Spinal cord (tissue), 9 donors: ENCODE measurements at regions not wholly inside any gene's neighbourhood (a gene's known extent, or its start where the extent isn't known, plus 50 kb on each side); places are given as distances from the start of the nearest gene placed in this dataset.

Source experiments
- DNase-seq, 6 donors: peaks; one replicate each; pipeline versions ENCODE4 v3.0.0 to v3.0.0-alpha.2; 2013 to 2015; ENCODE audit warnings: low spot score in 6 of 6, low read depth in 4 of 6
- H3K27ac ChIP-seq: one replicate; pipeline ENCODE4 v1.5.1; 2013; ENCODE audit warnings: low read depth, low read length, control low read depth
- H3K27me3 ChIP-seq: one replicate; pipeline ENCODE4 v1.6.1; 2013; ENCODE audit warnings: low read length; ENCODE audit not compliant: control insufficient read depth, insufficient read depth
- H3K36me3 ChIP-seq: one replicate; pipeline ENCODE4 v1.6.1; 2013; ENCODE audit warnings: low read length; ENCODE audit not compliant: control insufficient read depth, insufficient read depth
- H3K4me1 ChIP-seq: one replicate; pipeline ENCODE4 v1.6.1; 2013; ENCODE audit warnings: low read length; ENCODE audit not compliant: control insufficient read depth, insufficient read depth
- H3K4me3 ChIP-seq: one replicate; pipeline ENCODE4 v1.5.1; 2013; ENCODE audit warnings: low read depth, low read length, control low read depth
- H3K9me3 ChIP-seq: one replicate; pipeline ENCODE4 v1.6.1; 2013; ENCODE audit warnings: low read length; ENCODE audit not compliant: control insufficient read depth, insufficient read depth
- WGBS: methylation state at CpG from one replicate; pipeline ENCODE4 v1.1.5; 2013; ENCODE audit warnings: missing lambda C conversion rate; ENCODE audit not compliant: insufficient coverage; 5-methylcytosine and 5-hydroxymethylcytosine counted together
- donor health status: healthy.

DNA sequence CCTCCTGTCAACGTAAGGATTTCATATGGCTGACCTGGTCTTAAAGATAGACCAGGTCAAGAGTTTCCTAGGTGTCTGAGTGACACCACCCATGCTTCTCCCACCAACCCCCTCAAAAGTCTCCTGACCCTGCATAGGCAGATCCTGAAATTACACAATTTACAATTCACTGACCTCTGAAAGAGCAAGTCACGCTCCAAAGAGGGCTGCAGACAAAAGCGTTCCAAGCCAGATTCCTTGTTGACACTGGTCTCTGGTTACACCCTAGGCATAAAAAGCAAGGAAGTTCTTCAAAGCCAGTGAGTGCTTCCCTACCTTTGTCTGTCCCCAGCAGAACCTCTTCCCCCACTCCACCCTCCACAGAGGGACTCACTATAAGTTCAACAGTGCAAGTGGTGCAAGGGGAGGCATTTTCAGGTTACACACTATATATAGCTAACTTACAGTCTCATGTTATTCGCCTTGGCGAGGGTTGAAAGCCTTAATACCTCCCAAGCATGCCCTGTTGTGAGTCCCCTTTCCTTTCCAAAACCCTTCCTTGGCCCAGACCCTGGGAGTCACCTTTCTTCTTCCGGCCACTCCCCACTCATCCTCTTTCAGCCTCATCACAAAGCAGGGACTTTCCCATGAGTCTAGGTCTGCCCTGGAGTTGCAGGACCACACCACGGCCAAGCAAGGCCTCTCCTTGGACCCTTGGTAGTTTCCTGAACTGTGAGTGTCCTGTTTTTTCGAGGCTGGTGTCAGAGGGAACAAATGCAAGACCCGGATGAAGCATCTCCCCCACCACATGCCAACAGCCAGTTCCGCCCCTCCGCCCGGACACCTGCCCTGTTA, 58.0 kb upstream of the KLF3 start:
- no peaks in the 10 kb centered on the region for H3K9me3 ChIP-seq
- H3K27me3 ChIP-seq, result no peaks in the 10 kb centered on the region
- no peaks in the 10 kb centered on the region for H3K36me3 ChIP-seq
- no peak for DNase-seq
- 77% methylated on average over 9 of the region's 12 CpGs for WGBS
- H3K4me3 ChIP-seq, result no peak overlapping the region
- H3K4me1 ChIP-seq, result peaks cover 11% of the 10 kb centered on the region
- no peak overlapping the region for H3K27ac ChIP-seq

DNA sequence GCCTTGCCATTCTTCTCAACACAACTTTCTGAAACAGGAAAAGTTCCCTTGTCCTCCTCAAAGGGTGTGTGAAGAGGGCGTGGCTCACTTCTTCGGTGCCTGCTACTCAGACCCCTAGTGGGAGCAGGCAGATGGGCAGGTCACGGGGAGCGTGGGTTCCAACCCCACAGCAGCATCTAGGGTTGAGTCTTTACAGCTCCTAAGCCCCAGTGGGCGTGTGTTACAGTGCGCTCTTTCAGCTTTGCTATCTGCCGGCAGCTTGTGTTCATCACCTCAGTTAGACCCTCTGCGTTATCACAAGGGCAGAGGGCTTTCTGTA, 57.5 kb upstream of the KLF3 start:
- no peak overlapping the region for H3K27ac ChIP-seq
- no peaks in the 10 kb centered on the region for H3K36me3 ChIP-seq
- no peak for DNase-seq
- no peaks in the 10 kb centered on the region for H3K9me3 ChIP-seq
- no peaks in the 10 kb centered on the region for H3K27me3 ChIP-seq
- peaks cover 15% of the 10 kb centered on the region for H3K4me1 ChIP-seq
- WGBS, result 94% methylated on average over 8 of the region's 8 CpGs
- H3K4me3 ChIP-seq, result no peak overlapping the region

DNA sequence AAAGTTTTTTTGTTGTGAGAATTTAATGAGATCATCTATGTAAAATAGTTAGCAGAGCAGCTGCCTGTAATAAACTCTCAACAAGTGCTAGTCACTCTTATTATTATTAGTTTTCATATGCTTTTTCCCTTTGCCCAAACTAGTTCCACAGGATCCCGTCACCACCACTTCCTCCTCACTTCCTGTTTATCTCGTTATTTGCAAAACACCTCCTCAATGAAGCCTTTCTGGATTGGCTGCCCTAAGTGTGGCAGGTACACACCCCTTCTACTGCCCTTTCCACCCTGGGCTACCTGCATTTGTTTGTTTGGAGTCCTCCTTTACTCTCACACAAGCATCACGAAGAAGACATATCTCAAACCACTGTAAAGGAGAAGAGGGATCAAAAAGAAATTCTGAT, 54.4 kb upstream of the KLF3 start:
- H3K4me1 ChIP-seq, result peaks cover 15% of the 10 kb centered on the region
- H3K36me3 ChIP-seq, result no peaks in the 10 kb centered on the region
- no peaks in the 10 kb centered on the region for H3K9me3 ChIP-seq
- no peak overlapping the region for H3K4me3 ChIP-seq
- H3K27me3 ChIP-seq, result no peaks in the 10 kb centered on the region
- 88% methylated on average over 2 of the region's 3 CpGs for WGBS
- no peak overlapping the region for H3K27ac ChIP-seq
- no peak for DNase-seq

DNA sequence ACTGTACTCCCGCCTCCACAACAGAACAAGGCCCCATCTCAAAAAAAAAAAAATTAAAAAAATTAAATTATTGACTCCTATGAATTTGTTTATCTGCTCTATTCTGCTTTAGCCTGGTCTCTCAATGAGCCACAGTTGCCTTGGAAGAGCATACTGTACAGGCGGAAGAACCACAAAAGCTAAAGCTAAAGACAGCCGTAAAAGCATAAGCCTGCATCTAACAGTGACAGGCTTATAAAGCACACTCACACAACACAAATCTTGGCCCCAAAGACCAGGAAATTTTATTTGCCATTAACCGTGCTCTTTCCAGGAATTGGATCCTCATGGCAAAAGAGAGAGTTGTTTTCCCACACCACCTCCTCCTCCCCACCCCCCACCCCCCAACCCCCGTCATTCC, 53.5 kb upstream of the KLF3 start:
- WGBS, result 28% methylated on average over 2 of the region's 5 CpGs
- peaks cover 15% of the 10 kb centered on the region for H3K4me1 ChIP-seq
- peak in 1 of 6 donors; percentile 54 for DNase-seq
- no peak overlapping the region for H3K4me3 ChIP-seq
- H3K27ac ChIP-seq, result no peak overlapping the region
- no peaks in the 10 kb centered on the region for H3K36me3 ChIP-seq
- no peaks in the 10 kb centered on the region for H3K9me3 ChIP-seq
- H3K27me3 ChIP-seq, result no peaks in the 10 kb centered on the region

DNA sequence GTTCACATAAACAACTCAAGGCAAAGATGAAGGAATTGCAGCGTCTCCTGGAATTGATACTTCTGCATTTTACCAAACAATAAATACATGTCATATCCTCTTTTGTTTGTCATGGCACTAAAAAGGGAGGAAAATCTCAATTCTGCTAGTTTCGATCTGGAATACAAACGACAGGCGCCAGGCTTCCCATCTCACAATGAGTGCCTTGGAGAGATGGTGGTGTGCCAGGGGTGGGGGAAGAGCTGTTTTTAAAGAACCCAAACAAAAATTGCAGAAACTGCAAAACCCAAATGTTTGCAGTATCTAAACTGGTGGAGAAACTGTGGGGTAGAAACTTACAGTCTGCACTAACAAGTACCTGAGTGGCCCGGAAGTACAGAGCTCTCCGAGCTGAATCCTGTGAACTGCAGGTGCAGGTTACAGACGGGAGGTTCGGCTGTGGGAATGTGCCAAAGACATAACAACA, 53.0 kb upstream of the KLF3 start:
- H3K27ac ChIP-seq, result no peak overlapping the region
- DNase-seq, result peak in 3 of 6 donors; percentile 9 to 81 (median 14)
- no peak overlapping the region for H3K4me3 ChIP-seq
- no peaks in the 10 kb centered on the region for H3K36me3 ChIP-seq
- no peaks in the 10 kb centered on the region for H3K9me3 ChIP-seq
- peaks cover 15% of the 10 kb centered on the region for H3K4me1 ChIP-seq
- WGBS, result 39% methylated on average over 7 of the region's 8 CpGs
- no peaks in the 10 kb centered on the region for H3K27me3 ChIP-seq

DNA sequence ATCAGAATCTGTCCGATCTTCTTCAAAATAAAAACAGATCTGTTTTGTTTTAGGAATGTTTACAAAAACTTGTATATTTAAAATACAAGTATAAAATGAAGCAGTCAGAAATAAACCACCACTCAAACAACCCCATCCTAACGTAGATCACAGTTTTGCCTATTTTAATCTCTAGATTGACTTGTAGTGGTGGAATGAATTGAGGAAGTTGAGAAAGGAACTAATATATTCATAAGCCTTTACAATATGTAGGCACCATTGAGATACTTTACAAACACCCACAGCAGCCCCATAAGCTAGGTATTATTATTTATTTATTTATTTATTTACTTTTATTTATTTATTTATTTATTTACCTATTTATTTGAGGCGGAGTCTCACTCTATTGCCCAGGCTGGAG, 52.3 kb upstream of the KLF3 start:
- Histone ChIP-seq H3K9me3 (no peaks in the 10 kb centered on the region), H3K4me3 (no peak overlapping the region), H3K4me1 (peaks cover 9% of the 10 kb centered on the region), H3K27ac (no peak overlapping the region), H3K36me3 (no peaks in the 10 kb centered on the region), H3K27me3 (no peaks in the 10 kb centered on the region)
- no peak for DNase-seq
- WGBS, result no CpG with 5 or more reads among the region's 3 CpGs

DNA sequence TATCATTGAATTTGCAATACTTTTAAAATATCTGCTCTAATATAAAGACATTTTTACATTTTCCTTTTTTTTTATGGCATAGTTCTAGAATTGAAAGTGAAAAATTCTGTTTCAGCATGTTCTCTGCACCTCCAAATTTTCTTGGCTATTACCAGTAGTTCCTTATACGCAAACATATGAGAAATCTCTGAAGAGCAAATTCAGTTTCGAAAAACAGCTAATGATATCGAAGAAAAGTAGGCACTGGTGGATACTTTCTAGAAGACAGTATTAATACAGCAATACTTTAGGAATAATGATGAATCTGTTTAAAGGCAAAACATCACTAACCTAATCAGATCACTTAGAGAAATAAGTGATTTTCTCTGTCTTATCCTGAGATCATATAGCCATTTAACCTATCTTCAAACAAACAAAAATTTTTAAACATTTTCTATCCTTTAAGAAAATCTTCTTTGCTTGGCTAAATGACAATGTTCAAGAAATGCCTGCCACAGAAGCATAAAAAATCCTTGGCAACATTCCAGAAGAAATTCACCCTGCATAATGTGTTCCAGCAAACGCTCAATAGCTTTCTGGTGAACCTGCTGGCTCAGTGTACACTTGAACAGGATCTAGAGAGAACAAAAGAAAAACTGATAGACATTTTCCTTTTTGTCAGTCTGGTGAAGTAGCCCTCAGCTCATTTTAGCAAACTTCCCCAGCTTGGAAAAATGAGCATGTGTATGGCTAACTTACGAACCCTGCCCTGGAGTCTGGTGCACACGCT, 51.2 kb upstream of the KLF3 start:
- Histone ChIP-seq H3K27ac (no peak overlapping the region), H3K27me3 (no peaks in the 10 kb centered on the region), H3K9me3 (no peaks in the 10 kb centered on the region), H3K4me3 (no peak overlapping the region), H3K4me1 (peaks cover 7% of the 10 kb centered on the region), H3K36me3 (no peaks in the 10 kb centered on the region)
- WGBS, result 0% methylated on average over 1 of the region's 6 CpGs
- peak in 4 of 6 donors; percentile 14 to 89 (median 54) for DNase-seq
